Hepatocyte (in vitro differentiated cells): ENCODE measurements at regions not wholly inside any gene's neighbourhood (a gene's known extent, or its start where the extent isn't known, plus 50 kb on each side); places are given as distances from the start of the nearest gene placed in this dataset.

ENCODE experiments used
- CTCF ChIP-seq: fragments of 200-600 bp; sonication (generic); IDR thresholded peaks from 2 replicates; pipeline ENCODE4 v1.5.1; 2016; ENCODE audit warnings: antibody characterized with exemption, mild to moderate bottlenecking; ENCODE audit not compliant: poor library complexity
- EZH2 ChIP-seq: fragments of 200-600 bp; sonication (generic); IDR thresholded peaks from 2 replicates; pipeline ENCODE4 v1.6.1; 2016; ENCODE audit warnings: antibody characterized with exemption, mild to moderate bottlenecking, borderline replicate concordance
- EZH2phosphoT487 ChIP-seq: fragments of 200-600 bp; sonication (generic); IDR thresholded peaks from one replicate; pipeline ENCODE4 v1.6.1; 2018; ENCODE audit warnings: antibody characterized with exemption, mild to moderate bottlenecking, low read depth, moderate library complexity; ENCODE audit not compliant: unreplicated experiment, severe bottlenecking

- no peak for TF ChIP-seq EZH2
- TF ChIP-seq CTCF, result no peak
- TF ChIP-seq EZH2phosphoT487, result no peak
Observed at GRCh38 chr17:53649201-53649600, 173.5 kb upstream of the KIF2B start.
